ENCODE measurements at regions not wholly inside any gene's neighbourhood (a gene's known extent, or its start where the extent isn't known, plus 50 kb on each side); places are given as distances from the start of the nearest gene placed in this dataset.

GRCh38 chr5:120361941-120362340 is 102.2 kb upstream of the PRR16 start:
- TF ChIP-seq POLR2A (IDR thresholded peaks at IDR 0.05) (no peak), CTCF (IDR thresholded peaks at IDR 0.05) (no peak)
- no peak for DNase-seq
- H3K27ac ChIP-seq: no peak overlapping the region
- no peaks in the 10 kb centered on the region for H3K36me3 ChIP-seq
- no peaks in the 10 kb centered on the region for H3K4me1 ChIP-seq
- H3K27me3 ChIP-seq: no peaks in the 10 kb centered on the region
- H3K9me3 ChIP-seq: no peaks in the 10 kb centered on the region
- H3K4me3 ChIP-seq: no peak overlapping the region

DNA sequence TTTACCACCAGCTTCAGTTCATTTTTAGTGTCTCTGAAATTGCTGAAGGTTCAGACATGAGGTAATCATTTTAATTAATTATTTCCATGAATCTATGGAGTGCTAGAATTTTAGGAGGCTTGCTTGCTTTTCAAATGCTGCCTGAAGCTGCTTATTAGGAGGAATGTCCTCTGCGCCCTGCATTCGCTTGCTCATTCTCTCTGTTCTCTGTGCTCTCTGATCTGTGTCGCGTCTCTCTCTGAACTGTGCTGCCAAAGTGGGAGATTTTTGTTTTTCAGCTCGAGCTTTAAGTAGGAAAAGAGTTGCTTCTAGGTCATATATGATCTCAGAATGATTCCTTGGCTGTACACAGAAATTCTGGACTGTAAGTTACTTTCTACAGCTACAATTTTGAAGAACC is 101.7 kb upstream of the PRR16 start:
- DNase-seq: no peak
- no peaks in the 10 kb centered on the region for H3K36me3 ChIP-seq
- no peak for TF ChIP-seq POLR2A (IDR thresholded peaks at IDR 0.05)

DNA sequence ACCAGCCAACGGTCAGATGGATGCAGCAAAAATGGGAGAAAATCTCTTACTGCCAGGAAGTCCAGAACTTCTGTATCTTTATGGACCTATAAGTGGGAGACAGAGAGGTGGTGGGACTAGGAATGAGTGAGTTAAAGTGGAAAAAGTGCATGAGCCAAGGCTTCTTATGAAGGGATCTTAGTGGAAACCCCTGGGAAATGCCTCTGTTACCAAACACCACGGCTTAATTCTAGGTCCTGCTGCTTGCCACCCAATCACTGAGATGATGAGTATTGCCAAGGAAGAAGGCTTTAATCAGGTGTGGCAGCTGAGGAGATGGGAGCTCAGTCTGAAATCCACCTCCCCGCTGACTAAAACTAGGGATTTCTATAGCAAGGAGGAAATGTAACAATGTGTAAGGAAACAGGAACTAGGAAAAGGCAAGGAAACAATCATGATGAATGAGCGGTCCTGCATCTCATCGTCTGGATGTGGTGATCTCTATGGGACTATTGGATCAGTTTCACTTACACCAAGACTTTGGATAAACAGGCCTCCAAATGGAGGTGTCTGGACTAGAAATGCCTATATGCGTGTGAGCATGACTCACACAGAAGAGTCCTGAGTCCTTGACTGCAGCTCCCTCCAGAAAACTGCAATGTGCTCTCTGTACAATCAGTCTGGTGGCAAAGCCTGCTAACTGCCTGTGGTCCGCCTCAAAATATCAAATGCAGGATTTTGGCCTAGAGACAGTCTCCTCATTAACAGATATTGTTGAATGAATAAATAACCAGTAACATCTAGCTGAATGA is 98.2 kb upstream of the PRR16 start:
- Histone ChIP-seq H3K36me3 (no peaks in the 10 kb centered on the region), H3K27ac (no peak overlapping the region), H3K27me3 (no peaks in the 10 kb centered on the region), H3K9me3 (no peaks in the 10 kb centered on the region), H3K4me3 (no peak overlapping the region), H3K4me1 (no peaks in the 10 kb centered on the region)
- TF ChIP-seq POLR2A (IDR thresholded peaks at IDR 0.05): no peak
- no peak for TF ChIP-seq CTCF (IDR thresholded peaks at IDR 0.05)
- DNase-seq: no peak

More for the DNA sequence above, 101.7 kb upstream of the PRR16 start:
- no peaks in the 10 kb centered on the region for H3K27me3 ChIP-seq
- H3K4me1 ChIP-seq: no peaks in the 10 kb centered on the region
- no peak overlapping the region for H3K27ac ChIP-seq
- no peak overlapping the region for H3K4me3 ChIP-seq
- no peaks in the 10 kb centered on the region for H3K9me3 ChIP-seq

DNA sequence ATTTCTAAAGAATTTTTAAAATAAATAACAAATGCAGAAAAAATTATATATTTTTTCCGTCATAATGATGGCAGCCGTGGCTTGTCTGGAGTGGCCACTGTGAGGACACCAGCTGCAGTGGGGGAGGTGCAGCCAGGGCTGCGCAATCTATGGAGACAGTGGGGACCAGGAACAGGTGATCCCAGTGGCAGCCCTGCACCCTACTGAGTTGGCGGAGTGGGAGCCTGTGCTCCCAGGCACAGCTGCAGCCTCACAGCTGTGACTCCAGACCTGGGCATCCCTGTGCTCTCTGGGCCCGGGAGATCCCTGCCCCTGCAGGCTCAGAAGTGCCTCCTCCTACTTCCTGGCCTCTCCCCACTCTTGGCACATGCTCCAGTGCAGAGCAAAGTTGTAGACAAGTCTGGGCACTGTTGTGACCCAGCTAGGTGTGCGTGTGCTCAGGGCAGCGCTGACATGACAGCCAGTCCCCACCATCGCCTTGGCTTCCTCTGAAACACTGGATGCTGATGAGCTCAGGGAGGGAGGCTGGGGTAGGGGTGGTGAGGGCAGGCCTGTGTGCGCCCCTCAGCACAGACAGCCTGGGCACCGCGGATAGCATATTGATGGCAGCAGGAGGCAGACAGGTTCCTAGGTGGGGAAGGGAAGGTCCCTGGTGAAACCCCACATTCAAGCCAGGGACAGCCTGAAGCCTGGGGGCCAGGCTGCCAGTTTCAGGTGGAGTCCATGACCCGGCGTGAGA is 96.0 kb upstream of the PRR16 start:
- Histone ChIP-seq H3K27me3 (no peaks in the 10 kb centered on the region), H3K4me3 (no peak overlapping the region), H3K36me3 (no peaks in the 10 kb centered on the region), H3K27ac (no peak overlapping the region), H3K9me3 (no peaks in the 10 kb centered on the region), H3K4me1 (no peaks in the 10 kb centered on the region)
- TF ChIP-seq CTCF (IDR thresholded peaks at IDR 0.05) (no peak), POLR2A (IDR thresholded peaks at IDR 0.05) (no peak)
- DNase-seq: no peak

DNA sequence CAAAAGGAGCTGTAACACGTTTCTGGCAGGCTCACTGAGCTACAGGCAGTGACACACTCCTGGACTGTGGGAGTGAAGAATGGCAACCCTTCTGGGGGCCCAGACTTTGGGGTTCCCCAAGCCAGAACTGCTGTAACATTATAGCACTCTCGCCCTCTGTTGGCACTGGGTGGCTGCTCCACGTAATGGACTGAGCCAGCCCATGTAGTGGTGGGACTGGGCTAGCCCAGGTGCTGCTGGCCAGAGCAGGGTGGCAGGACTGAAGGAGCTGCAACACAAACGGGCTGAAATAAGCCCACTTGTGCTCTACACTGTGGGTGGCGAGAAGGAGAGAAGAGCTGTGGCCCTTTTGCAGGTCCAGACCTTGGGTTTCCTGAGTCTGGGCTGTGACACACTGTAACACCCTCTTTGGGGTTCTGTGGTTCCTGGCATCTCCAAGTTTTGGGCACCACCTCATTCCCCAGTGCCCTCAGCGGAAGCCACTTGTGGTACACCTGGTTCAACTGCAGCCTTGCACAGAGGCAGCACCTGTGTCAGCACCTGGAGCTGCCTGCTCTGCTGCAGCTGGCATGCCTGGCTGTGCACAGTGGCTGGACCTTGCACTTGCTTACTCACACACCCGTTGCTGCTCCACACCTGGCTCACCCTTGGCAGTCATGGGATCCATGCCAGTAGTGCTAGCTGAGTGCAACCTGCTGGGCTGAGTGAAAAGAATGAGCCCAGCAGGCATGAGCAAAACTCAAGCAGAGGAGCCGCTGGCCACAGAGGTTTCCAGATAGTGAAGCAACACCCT is 95.0 kb upstream of the PRR16 start:
- H3K27ac ChIP-seq: peak overlapping the region in 1 of 4 donors; percentile 45
- DNase-seq: peak in 2 of 3 donors; percentile 89 to 92
- no peak overlapping the region for H3K4me3 ChIP-seq
- no peaks in the 10 kb centered on the region for H3K4me1 ChIP-seq
- no peaks in the 10 kb centered on the region for H3K36me3 ChIP-seq
- H3K27me3 ChIP-seq: no peaks in the 10 kb centered on the region
- no peaks in the 10 kb centered on the region for H3K9me3 ChIP-seq
- no peak for TF ChIP-seq CTCF (IDR thresholded peaks at IDR 0.05)
- TF ChIP-seq POLR2A (IDR thresholded peaks at IDR 0.05): no peak
